ENCODE measurements at regions not wholly inside any gene's neighbourhood (a gene's known extent, or its start where the extent isn't known, plus 50 kb on each side); places are given as distances from the start of the nearest gene placed in this dataset.

GRCh38 chr15:36498401-36498800, 81.0 kb upstream of the CDIN1 start:
- H3K27ac Mint-ChIP-seq = no peak overlapping the region
- H3K27me3 Mint-ChIP-seq = peaks cover 16% of the 10 kb centered on the region
- no peaks in the 10 kb centered on the region for H3K36me3 Mint-ChIP-seq (ENCODE audit: low read depth)
- DNase-seq = no peak
- no peaks in the 10 kb centered on the region for H3K9me3 Mint-ChIP-seq
- ChIA-PET CTCF (no interaction called here), POLR2A (no interaction called here)
- H3K4me1 Mint-ChIP-seq (ENCODE audit: low read depth) = no peaks in the 10 kb centered on the region
- no peak overlapping the region for H3K4me3 Mint-ChIP-seq
- no peak for ATAC-seq
- intact Hi-C loops (cut with micrococcal nuclease) = no loop called here
- TF ChIP-seq CTCF (IDR thresholded peaks at IDR 0.05) = no peak

GRCh38 chr15:36498916-36499315, 80.5 kb upstream of the CDIN1 start:
- no peak for TF ChIP-seq CTCF (IDR thresholded peaks at IDR 0.05)
- CTCF ChIA-PET = interaction anchor here (0.7 to 1.0 kb wide), 2 partner anchors 638 to 980 kb away, joined by 3 read pairs; no protein-coding TSS in a partner anchor
- intact Hi-C loops (cut with micrococcal nuclease) = no loop called here
- no peaks in the 10 kb centered on the region for H3K4me1 Mint-ChIP-seq (ENCODE audit: low read depth)
- ATAC-seq (no peak), DNase-seq (no peak)
- peaks cover 17% of the 10 kb centered on the region for H3K27me3 Mint-ChIP-seq
- no peak overlapping the region for H3K4me3 Mint-ChIP-seq
- H3K36me3 Mint-ChIP-seq (ENCODE audit: low read depth) = no peaks in the 10 kb centered on the region
- POLR2A ChIA-PET = no interaction called here
- no peaks in the 10 kb centered on the region for H3K9me3 Mint-ChIP-seq
- H3K27ac Mint-ChIP-seq = no peak overlapping the region

GRCh38 chr15:36499412-36500389, 79.7 kb upstream of the CDIN1 start:
- H3K36me3 Mint-ChIP-seq (ENCODE audit: low read depth) = no peaks in the 10 kb centered on the region
- TF ChIP-seq CTCF (IDR thresholded peaks at IDR 0.05) = no peak
- peaks cover 16% of the 10 kb centered on the region for H3K27me3 Mint-ChIP-seq
- POLR2A ChIA-PET = no interaction called here
- ATAC-seq (no peak), DNase-seq (no peak)
- no peaks in the 10 kb centered on the region for H3K9me3 Mint-ChIP-seq
- intact Hi-C loops (cut with micrococcal nuclease) = no loop called here
- H3K4me1 Mint-ChIP-seq (ENCODE audit: low read depth) = no peaks in the 10 kb centered on the region
- no peak overlapping the region for H3K27ac Mint-ChIP-seq
- CTCF ChIA-PET = interaction anchor here (0.7 to 1.4 kb wide), 3 partner anchors 356 to 981 kb away, joined by 3 read pairs; no protein-coding TSS in a partner anchor
- H3K4me3 Mint-ChIP-seq = no peak overlapping the region

- intact Hi-C loops (cut with micrococcal nuclease) = no loop called here
- H3K27me3 Mint-ChIP-seq = peaks cover 19% of the 10 kb centered on the region
- H3K27ac Mint-ChIP-seq = no peak overlapping the region
- ChIA-PET CTCF (interaction anchor here (0.7 to 1.8 kb wide), 7 partner anchors 9 to 863 kb away, joined by 3 to 6 read pairs (median 3); no protein-coding TSS in a partner anchor), POLR2A (no interaction called here)
- no peaks in the 10 kb centered on the region for H3K9me3 Mint-ChIP-seq
- no peaks in the 10 kb centered on the region for H3K36me3 Mint-ChIP-seq (ENCODE audit: low read depth)
- DNase-seq (peak; percentile 7), ATAC-seq (no peak)
- no peaks in the 10 kb centered on the region for H3K4me1 Mint-ChIP-seq (ENCODE audit: low read depth)
- no peak overlapping the region for H3K4me3 Mint-ChIP-seq
- TF ChIP-seq CTCF (IDR thresholded peaks at IDR 0.05) = peak; percentile 61
Observed at GRCh38 chr15:36501063-36501678, 78.3 kb upstream of the CDIN1 start.

GRCh38 chr15:36502509-36502908, 76.9 kb upstream of the CDIN1 start:
- ChIA-PET POLR2A (interaction anchor here (0.7 kb wide), 1 partner anchor 423 kb away, joined by 3 read pairs; no protein-coding TSS in a partner anchor), CTCF (no interaction called here)
- Mint-ChIP-seq H3K36me3 (ENCODE audit: low read depth) (no peaks in the 10 kb centered on the region), H3K9me3 (no peaks in the 10 kb centered on the region), H3K4me1 (ENCODE audit: low read depth) (no peaks in the 10 kb centered on the region), H3K4me3 (no peak overlapping the region), H3K27ac (no peak overlapping the region), H3K27me3 (peaks cover 16% of the 10 kb centered on the region)
- ATAC-seq (no peak), DNase-seq (no peak)
- TF ChIP-seq CTCF (IDR thresholded peaks at IDR 0.05) = no peak
- intact Hi-C loops (cut with micrococcal nuclease) = no loop called here
